ENCODE measurements at regions not wholly inside any gene's neighbourhood (a gene's known extent, or its start where the extent isn't known, plus 50 kb on each side); places are given as distances from the start of the nearest gene placed in this dataset.

DNA sequence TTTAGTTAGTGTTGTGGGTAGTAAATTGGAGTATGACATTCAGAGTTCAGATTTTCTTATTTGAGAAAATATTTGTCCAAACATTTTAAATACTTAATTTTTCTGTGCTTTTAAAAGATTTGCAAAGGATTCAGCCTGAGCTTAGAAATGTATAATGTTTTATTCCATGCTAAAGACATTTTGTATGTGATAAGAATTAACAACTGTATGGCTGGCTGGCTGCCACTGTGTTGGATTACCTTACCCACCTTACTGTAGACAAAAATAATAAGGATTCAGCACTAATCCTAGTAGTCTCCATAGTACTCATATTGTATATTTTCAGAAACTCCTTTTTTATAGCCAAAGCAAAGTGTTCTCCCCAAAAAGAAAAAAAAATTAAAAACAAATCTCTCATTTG is 74.8 kb downstream of the TANC2 start:
- TF ChIP-seq, protein P1, sequence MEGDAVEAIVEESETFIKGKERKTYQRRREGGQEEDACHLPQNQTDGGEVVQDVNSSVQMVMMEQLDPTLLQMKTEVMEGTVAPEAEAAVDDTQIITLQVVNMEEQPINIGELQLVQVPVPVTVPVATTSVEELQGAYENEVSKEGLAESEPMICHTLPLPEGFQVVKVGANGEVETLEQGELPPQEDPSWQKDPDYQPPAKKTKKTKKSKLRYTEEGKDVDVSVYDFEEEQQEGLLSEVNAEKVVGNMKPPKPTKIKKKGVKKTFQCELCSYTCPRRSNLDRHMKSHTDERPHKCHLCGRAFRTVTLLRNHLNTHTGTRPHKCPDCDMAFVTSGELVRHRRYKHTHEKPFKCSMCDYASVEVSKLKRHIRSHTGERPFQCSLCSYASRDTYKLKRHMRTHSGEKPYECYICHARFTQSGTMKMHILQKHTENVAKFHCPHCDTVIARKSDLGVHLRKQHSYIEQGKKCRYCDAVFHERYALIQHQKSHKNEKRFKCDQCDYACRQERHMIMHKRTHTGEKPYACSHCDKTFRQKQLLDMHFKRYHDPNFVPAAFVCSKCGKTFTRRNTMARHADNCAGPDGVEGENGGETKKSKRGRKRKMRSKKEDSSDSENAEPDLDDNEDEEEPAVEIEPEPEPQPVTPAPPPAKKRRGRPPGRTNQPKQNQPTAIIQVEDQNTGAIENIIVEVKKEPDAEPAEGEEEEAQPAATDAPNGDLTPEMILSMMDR (IDR thresholded peaks at IDR 0.05): no peak
- TF ChIP-seq POLR2AphosphoS5 (IDR thresholded peaks at IDR 0.05) (no peak), EP300 (IDR thresholded peaks at IDR 0.05) (no peak), POLR2A (IDR thresholded peaks at IDR 0.05) (no peak)
